ENCODE measurements at regions not wholly inside any gene's neighbourhood (a gene's known extent, or its start where the extent isn't known, plus 50 kb on each side); places are given as distances from the start of the nearest gene placed in this dataset.
"Not testable (repeated sequence)": the region's sequence is repeated elsewhere in the genome, so short reads cannot be mapped to it uniquely, and the experiment has no call there.

DNA sequence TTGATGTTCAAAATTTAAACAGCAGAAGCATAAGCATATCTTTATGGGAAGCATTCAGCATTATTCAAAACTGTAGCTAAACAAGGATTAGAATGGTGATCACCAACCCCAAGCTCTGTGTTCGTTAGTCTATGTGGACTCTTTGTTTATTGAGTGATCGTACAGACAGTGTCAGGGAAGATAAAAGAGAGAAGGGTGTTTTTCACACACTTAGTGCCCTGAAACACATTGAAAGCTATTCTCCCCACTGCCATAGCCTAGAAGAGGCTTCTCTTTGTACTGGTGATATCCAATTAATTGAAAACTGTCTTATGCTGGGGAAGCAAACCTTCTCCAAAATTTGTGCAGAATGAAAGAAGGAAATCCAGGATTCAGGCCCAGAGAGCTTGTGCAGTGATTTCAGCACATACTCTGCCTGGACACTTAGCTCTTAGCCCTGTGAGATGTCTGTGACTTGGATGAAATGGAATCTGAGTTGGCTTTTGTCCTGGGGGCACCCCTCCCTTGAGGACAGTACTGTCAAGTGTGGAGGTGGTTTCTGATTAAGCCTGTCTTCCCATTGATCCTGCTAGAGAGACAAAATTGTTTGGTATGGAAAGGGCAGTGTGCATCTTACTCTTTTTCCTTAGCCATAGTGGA lies 125.7 kb upstream of the MTHFD1L start:
- no peak for DNase-seq (ENCODE audit: low read depth)

DNA sequence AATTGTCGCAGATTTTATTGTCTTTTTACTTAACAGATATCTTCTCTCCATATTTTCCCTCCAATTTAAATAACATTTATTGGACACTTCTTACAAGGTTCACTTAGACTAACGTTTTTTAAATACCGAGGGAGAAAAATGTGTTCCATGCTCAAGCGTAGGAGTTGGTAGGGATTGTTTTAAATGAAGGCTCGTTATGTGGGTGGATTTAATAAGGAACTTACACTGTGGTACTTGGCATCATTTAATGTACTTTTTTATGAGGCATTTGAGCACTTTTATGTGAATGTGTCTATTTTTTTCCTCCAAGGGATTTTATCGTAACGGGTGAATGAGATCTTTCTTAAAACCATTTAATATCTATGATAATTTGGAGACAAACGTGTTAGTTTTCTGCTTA lies 125.0 kb upstream of the MTHFD1L start:
- DNase-seq (ENCODE audit: low read depth), result no peak

DNA sequence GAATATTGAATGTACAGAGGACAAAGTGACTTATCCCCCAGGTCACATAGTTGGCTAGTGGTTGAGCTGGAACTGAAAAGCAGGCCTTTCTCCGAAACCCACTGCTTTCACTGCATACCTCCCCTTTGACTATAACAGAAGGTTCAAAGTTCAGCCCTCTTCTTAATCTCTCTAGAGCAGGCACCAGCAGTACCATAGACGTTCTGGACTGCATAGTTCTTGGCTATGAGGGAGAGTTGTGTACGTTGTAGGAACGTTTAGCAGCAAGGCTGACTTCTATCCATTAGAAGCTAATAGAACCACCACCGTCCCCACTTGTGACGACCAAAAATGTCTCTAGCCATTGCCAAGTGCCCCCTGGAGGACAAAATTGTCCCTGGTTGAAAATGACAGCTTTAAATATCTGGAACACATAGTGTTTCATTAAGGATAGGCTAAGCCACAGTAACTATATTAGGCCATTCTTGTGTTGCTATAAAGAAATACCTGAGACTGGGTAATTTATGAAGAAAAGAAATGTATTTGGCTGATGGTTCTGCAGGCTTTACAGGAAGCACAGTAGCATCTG lies 123.8 kb upstream of the MTHFD1L start:
- no peak for DNase-seq (ENCODE audit: low read depth)

DNA sequence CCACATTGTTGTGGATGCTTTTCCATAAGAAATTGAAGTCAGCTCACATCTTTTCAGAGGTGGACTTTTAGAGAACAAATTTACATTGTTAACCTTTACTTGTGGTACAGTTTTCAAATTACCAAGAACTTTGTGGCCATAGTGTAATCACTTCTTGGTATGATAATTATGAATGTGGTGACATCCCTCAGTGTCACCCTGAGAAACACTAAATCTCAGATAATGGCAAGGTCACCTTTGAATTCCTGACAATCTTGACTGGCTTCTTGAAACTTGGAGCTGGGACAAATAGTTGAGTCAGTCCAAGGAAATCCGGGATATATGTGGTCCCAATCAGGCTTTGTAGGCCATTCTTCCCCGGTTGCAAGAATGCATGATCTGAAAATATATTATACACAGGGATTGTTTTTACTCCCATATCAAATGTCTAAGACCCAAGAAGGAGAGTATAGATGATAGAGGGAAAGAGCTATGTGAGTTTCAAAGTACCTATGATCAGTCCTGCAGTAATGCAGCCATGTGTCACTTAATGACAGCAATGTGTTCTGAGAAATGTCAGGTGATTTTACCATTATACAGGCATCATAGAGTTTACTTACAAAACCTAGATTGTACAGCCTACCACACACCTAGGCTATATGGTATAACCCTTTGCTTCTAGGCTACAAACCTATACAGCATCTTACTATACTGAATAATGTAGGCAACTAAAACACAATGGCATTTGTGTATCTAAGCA lies 120.8 kb upstream of the MTHFD1L start:
- DNase-seq (ENCODE audit: low read depth), result no peak

DNA sequence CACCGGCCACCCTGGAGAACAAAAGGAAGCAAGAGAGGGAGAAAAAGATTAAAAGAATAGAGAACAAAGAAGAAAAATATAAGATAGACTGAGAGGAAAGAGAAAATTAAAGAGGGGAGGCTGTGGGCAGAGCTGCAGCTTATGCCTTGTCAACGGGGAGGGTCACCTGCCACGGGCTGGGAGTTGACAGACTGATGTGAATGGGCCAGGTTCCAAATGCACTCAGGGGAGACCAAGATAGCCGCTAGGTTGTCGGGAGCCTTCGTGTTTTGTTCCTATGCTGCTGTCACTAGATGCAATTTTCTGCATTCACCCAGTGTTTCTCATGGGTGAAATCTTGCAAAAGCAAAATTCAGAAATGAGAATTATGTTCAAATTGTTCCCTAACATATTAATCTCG lies 119.6 kb upstream of the MTHFD1L start:
- no peak for DNase-seq (ENCODE audit: low read depth)

DNA sequence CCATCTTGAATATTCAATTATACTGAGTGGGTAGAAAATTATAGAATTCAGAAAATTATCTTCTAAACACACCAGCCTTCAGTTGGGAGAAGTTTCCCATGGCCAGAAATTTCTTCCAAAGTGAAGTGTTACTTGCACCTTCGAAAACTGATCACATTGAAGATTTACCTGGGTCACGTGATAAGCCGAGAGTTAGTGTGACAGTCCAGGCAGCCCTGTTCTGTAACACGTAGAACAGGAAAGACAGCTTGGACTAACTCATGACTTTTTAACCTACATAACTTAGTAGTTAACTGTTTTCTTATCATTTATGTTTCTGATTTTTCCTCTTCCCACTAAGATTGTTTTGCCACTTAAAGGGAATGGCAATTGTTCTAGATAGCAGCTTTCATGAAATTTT lies 118.3 kb upstream of the MTHFD1L start:
- no peak for DNase-seq (ENCODE audit: low read depth)

DNA sequence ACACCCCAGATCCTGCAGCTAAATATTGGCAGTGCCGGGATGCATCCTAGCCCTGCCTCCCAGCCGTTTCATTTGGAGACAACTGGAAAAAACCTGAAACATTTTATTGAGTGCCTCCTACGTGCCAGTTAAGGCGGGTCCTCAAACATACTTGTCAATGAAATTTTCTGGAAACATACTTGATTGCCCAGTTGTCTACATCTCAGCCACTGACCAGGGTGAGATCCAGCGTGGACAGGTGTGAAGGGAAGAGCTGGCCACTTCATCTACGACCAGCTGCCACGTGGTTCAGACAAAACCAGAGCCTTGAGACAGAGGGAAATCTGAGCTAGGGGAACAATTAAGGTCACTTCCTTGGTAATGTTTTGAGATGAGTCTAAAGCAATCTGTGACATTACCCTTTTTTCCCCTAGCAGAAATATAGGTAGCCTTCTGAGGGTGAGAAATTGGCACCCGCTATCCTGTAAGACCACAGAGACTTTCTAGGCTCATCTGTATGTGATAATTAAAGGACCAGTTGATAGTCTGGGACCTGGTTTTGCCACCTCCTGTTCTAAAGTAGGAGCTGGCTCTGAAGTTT lies 116.3 kb upstream of the MTHFD1L start:
- DNase-seq (ENCODE audit: low read depth), result no peak

DNA sequence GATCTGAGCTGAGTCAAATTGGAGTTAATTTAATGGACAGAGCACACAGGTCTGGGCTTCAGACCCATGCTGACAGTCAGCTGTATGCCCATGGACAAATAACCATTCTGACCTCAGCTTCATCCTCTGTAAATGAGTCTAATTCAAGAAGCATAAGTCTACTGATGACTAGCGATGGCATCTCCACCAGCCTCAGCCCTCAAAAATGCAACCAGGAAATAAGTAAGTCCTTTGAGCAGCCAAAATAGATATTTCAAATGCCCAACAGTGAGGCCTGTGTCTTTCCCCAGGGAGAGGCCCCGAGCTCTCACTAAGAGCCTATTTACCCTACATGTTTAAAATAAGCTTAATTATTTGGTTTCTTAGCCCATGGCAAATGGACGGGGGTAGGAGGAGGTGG lies 114.2 kb upstream of the MTHFD1L start:
- no peak for DNase-seq (ENCODE audit: low read depth)

DNA sequence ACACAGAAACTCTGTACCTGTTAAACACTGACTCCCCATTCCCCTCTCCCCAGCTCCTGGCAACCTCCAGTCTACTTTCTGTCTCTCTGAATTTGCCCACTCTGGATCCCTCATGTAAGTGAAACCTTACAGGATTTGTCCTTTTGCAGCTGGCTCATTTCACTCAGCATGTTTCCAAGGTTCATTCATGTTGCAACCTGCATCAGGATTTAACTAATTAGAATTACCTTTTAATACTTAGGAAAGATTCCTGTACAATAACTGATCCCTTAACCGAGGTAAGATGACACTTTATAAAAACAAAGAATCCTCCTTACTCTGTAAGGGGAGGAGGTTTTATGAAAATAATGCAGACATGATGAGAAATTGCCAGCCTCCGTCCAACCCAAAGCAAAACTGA lies 113.1 kb upstream of the MTHFD1L start:
- no peak for DNase-seq (ENCODE audit: low read depth)

DNA sequence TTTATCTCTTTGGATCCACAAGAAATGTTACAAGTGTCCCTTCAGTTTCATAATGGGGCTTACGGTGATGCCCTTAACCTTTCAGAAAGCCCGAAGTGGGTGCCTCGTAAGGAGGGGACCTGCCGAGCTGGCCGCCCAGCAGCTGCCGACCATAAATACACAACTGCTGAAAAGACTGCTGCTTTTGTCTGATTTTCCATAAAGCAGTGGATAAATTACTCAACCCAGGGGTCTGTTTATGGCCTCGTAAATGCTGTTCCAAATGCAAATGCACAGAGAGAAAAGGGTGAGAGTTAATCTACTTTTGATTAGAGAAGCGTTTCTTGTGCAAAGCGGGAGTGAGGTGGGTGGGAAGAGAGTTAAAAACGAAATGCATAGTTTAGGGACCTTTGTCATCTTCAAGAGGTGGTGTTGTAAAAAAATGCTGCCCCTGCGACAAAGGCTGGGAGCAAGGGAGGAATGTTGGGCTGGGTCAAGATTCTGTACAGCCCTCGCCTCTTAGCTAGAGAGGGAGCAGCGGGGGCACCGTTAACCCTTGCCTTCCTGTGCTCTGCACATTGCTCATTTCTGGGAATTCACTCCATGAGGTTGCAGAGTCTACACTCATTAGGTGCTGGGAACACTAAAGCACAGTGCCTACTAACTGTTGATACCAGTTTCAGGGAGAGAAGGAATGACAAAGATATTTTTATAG lies 112.0 kb upstream of the MTHFD1L start:
- DNase-seq (ENCODE audit: low read depth), result no peak

DNA sequence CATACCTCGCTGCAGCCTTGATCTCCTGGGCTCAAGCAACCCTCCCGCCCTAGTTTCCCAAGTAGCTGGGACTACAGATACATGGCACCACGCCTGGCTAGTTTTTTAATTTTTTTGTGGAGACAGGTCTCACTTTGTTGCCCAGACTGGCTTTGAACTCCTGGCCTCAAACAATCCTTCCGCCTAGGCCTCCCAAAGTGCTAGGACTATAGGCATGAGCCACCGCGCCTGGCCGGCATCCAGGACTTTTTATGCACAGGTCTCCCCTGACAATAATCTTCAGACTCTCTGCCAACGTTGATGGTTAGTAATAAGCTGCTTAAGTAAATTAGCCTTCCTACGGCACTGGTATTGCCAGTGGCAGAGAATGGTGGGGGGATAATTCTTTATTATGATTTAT lies 110.5 kb upstream of the MTHFD1L start:
- DNase-seq (ENCODE audit: low read depth), result no peak

DNA sequence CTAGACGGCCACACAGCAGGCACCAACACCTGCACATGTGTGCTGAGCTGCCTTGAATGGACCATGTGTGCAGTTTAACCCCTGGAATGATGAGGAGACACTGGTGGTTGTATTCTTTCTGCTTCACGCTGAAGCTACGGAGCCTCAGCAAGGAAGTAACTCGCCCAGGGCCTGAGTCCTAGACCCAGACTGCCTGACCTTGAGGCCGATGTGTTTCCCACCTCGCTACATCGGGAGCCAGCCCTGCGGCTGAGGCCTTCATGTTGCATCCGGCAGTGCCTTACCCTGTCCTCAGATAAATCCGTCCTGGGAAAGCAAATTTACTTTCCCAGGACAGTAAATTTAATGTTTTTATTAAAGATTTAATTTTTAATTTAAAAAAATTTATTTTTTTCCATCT lies 110.0 kb upstream of the MTHFD1L start:
- DNase-seq (ENCODE audit: low read depth), result no peak

DNA sequence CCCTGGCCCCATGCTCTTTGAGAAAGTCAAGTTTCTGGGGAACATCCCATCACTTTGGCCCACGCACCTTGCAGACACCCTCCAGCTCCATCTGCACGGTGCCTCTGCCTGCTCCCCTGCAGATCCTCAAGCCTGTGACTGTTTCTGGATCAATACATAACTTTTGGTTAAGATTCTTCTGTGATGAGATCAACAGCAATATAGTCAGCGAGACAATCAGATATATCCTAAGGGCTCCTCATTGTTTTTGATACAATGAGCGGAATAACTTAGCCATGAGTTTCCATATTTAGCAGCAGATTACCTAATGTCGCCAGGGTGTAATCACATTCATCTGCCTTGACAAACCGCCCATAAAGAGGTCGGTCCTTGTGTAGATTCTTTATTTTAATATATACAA lies 109.3 kb upstream of the MTHFD1L start:
- no peak for DNase-seq (ENCODE audit: low read depth)

DNA sequence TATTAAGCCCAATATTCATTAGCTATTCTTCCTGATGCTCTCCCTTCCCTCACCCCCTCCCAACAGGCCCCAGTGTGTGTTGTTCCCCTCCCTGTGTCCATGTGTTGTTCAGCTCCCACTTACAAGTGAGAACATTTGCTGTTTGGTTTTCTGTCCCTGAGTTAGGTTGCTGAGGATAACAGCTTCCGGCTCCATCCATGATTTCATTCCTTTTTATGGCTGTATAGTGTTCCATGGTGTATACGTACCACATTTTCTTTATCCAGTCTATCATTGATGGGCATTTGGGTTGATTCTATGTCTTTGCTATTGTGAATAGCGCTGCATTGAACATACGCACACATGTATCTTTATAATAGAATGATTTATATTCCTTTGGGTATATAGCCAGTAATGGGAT lies 107.7 kb upstream of the MTHFD1L start:
- DNase-seq (ENCODE audit: low read depth), result not testable (repeated sequence)

DNA sequence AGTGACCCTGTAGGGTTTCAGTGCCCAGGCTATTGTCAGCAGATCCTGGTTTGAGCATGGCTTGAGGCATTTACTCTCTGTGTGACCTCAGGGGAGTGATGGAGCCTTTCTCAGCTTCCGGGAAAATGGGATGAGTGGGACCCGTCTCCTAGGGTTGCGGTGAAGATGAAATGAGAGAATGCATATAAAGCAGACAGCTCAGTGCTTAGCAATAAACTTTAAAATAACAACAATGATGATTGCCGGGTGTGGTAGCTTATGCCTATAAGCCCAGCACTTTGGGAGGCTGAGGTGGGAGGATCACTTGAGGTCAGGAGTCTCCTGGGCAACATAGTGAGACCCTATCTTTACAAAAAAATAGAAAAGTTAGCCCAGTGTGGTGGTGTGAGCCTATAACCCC lies 106.0 kb upstream of the MTHFD1L start:
- DNase-seq (ENCODE audit: low read depth), result no peak

DNA sequence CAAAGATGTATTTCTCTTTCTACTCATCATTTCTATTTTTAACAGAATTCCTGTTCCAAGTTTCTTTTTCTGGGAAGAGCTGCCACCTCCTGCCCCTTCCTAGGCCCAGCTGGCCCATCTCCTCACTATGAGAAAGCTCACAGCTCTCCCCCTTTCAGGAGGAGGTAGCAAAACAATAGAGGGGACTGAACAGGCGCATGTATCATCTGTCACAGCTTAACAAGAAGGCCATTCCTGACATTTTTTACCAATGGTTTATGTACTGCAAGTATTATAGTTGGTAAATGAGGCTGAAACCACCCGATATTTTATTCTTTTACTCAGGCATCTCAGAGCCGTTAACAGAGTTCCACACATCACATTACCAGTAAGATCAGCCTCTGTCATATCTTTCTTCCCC lies 103.7 kb upstream of the MTHFD1L start:
- no peak for DNase-seq (ENCODE audit: low read depth)

DNA sequence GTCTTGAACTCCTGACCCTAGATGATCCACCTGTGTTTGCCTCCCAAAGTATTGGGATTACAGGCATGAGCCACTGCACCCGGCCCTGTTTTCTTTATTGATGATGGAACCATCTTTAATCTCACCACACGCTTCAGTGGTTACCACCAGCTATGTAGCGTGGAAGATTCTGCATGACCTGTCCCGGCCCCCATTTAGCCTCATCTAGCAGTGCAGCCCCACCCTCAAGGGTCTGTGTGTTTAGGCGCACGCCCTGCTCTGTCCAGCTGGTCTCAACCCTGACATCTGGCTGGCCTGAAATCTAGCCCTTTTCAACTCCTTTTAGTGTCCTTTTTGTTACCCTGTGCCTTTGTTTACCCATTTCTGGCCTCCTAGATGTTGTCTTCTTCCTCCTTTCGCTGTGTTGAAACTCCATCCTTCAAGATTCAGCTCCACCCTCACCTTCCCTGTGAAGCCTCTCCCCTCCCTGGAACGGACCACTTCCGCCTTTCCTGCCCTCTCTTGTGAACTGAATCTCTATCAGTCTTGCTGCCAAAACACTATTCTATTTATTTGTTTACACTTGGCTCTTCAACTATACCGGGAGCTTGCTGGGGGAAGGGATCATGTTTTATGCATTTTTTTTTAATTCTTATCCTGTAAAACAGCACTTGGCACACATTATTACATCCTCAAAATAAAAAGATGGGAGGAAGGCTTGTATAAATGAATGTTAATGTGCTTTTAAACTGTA lies 101.0 kb upstream of the MTHFD1L start:
- no peak for DNase-seq (ENCODE audit: low read depth)

DNA sequence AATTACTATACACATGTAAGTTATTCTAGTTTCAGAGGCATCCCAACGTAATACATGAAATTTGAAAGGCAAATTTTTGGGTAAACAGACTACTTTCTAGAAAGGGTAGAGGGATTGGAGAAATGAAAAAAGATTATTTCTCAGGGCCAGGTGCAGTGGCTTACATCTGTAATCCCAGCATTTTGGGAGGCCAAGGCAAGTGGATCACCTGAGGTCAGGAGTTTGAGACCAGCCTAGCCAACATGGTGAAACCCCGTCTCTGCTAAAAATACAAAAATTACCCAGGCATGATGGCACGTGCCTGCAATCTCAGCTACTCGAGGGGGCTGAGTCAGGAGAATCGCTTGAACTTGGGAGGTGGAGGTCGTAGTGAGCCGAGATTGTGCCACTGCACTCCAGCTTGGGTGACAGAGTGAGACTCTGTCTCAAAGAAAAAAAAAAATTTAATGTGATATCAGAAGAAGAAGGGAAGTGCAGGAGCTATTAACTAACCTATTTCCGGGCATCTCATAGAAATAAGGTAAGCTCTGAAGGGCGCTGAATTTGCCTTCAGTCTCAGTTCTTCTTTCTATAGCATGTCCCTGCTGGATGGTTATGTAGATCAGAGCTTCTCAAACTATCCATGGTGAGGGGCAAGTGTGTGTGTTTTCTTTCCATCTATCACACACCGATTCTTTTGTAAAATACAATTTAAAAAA lies 100.3 kb upstream of the MTHFD1L start:
- DNase-seq (ENCODE audit: low read depth), result no peak

DNA sequence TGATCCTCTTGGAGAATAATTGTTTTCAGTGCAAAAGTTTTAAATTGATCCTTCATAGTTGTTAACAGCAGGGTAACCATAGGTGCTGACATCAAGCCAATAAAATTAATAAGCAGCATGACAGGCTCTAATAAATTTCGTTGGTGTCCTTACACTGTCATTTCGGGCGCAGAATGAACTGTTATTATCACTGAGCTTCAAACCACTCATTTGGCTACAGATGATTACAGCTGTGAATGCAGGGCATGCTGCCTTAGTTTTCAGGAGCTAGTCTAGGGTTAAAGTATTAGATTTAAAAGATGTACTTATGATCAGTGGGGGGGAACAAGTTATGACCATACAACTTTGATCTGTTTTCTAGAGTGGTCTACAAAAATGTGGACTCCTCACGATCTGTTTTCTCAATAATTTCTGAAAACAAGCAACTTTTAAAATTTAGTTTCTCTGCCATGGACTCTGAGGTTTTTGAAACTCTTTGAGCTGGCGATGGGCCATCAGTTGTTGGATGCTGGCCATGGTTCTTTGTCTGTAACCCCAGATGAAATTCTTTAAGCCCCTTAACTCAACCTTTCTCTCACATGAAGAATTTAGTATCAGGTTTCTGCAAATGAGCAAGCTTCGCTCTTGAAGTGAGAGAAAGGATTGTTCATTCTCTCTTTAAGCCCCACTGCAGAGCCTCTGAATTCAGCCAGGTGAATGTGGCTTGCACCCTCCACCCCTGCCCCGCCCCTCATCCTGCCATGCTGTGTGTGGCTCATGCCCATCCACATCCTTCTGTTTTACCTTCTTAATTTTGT lies 99.1 kb upstream of the MTHFD1L start:
- DNase-seq (ENCODE audit: low read depth), result no peak

DNA sequence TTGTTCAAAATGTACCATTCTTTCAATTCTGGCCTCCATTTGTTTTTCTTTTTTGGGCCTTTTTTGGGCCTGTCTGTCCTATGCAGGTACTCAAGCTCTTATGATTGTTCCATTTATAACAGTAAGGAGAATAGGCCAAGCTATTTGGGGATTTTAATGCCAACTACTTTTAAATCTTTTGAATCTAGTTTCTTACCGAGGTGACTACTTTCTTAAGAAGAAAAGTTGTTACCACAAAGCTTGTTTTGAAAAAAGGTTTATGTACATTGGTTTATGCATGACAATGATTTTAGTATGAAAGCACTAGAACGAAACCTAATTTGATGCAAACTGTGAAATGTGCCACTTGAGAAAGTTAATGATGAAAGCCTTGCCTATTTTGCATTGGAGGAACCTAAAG lies 98.3 kb upstream of the MTHFD1L start:
- no peak for DNase-seq (ENCODE audit: low read depth)

DNA sequence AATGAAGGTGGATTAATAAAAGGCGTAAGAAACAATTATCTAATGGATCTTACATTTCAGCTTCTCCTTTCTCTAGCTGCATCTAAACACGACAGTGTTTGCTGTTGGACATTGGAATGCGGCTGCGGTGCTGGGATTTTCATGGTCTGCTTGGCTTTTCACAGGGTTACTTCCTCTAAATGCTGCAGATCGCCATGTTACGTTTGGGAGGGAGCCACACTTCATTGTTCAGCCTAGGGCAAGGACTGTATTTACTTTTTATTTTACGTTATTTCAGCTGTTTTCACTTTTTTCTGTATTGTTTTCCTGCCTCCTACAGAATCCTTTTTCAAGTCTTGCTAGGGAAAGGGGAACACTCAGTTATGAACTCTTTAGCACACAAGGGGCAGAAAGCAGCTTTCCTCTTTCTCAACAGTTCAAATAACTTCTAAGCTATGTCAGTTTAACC lies 97.9 kb upstream of the MTHFD1L start:
- DNase-seq (ENCODE audit: low read depth), result no peak

Measured in activated T-helper 1 cell treated with Interleukin-2 at 50 U/mL for 16 hours (primary cell).